ENCODE measurements at regions not wholly inside any gene's neighbourhood (a gene's known extent, or its start where the extent isn't known, plus 50 kb on each side); places are given as distances from the start of the nearest gene placed in this dataset.

DNA sequence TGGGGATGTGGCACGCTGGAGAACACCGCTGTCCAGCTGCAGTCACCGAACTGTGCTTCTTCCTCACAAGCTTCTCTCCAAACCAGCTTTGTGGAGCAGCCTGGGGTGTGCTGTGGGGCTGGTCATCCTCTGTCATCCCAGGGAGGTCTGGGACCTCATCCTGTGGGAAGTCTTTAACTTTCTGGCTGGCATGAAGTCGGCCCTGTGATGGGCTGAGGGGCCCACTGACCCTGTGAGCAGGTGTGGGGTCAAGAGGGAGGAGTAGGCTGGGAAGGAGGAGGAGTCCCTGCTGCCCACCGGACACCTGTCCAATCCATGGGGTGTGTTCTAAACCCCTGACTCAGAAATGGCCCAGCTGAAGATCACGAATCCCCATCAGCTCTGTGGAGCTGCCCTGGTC is 136.2 kb upstream of the SHH start:
- TF ChIP-seq CTCF (IDR thresholded peaks at IDR 0.05 in 8 of 11, conservative IDR thresholded peaks at IDR 0.05 in 3 of 11) = no peak
- TF ChIP-seq POLR2A (IDR thresholded peaks at IDR 0.05) = no peak
- TF ChIP-seq POLR2AphosphoS5 (IDR thresholded peaks at IDR 0.05) = no peak
